H9 (cell line): ENCODE measurements at regions not wholly inside any gene's neighbourhood (a gene's known extent, or its start where the extent isn't known, plus 50 kb on each side); places are given as distances from the start of the nearest gene placed in this dataset.

Experiments used
- DNase-seq: peaks from one replicate; pipeline ENCODE4 v3.0.0-alpha.2; 2017
- H2AFZ ChIP-seq: one replicate; pipeline ENCODE4 v1.6.1; 2013; ENCODE audit warnings: mild to moderate bottlenecking, low read length, control low read depth, moderate library complexity
- H2AK5ac ChIP-seq: 2 replicates; pipeline ENCODE4 v1.6.1; 2013; ENCODE audit warnings: low read length, control low read depth, mixed read lengths; ENCODE audit not compliant: insufficient read length
- H2BK120ac ChIP-seq: one replicate; pipeline ENCODE4 v1.6.1; 2013; ENCODE audit warnings: low read depth, mild to moderate bottlenecking, low read length, control low read depth, inconsistent platforms; ENCODE audit not compliant: poor library complexity, severe bottlenecking
- H2BK12ac ChIP-seq: 2 replicates; pipeline ENCODE4 v1.6.1; 2013; ENCODE audit warnings: low read length, control low read depth, mixed read lengths, low read depth; ENCODE audit not compliant: insufficient read length
- H2BK15ac ChIP-seq: 2 replicates; pipeline ENCODE4 v1.6.1; 2013; ENCODE audit warnings: low read depth, low read length, control low read depth
- H2BK20ac ChIP-seq: one replicate; pipeline ENCODE4 v1.6.1; 2013; ENCODE audit warnings: low read depth, mild to moderate bottlenecking, low read length, control low read depth, inconsistent platforms; ENCODE audit not compliant: poor library complexity, severe bottlenecking
- H2BK5ac ChIP-seq: 2 replicates; pipeline ENCODE4 v1.6.1; 2013; ENCODE audit warnings: low read length, control low read depth, mixed read lengths; ENCODE audit not compliant: insufficient read length
- H3K14ac ChIP-seq: 2 replicates; pipeline ENCODE4 v1.6.1; 2013; ENCODE audit warnings: low read length, control low read depth; ENCODE audit not compliant: insufficient read depth
- H3K18ac ChIP-seq: 2 replicates; pipeline ENCODE4 v1.6.1; 2013; ENCODE audit warnings: low read depth, mild to moderate bottlenecking, mixed read lengths, low read length, control low read depth; ENCODE audit not compliant: insufficient read length
- H3K23ac ChIP-seq: 2 replicates; pipeline ENCODE4 v1.6.1; 2013; ENCODE audit warnings: low read length, control low read depth, mixed read lengths, low read depth; ENCODE audit not compliant: insufficient read length
- H3K23me2 ChIP-seq: 2 replicates; pipeline ENCODE4 v1.6.1; 2013; ENCODE audit warnings: low read depth, mild to moderate bottlenecking, mixed read lengths, low read length, control low read depth; ENCODE audit not compliant: insufficient read length, poor library complexity, severe bottlenecking
- H3K27ac ChIP-seq: 2 replicates; pipeline ENCODE4 v1.5.1; 2013; ENCODE audit warnings: low read length, control low read depth, mixed read lengths, low read depth; ENCODE audit not compliant: insufficient read length
- H3K27me3 ChIP-seq: 2 replicates; pipeline ENCODE4 v1.6.1; 2013; ENCODE audit warnings: low read length, control low read depth, inconsistent platforms; ENCODE audit not compliant: insufficient read depth
- H3K4ac ChIP-seq: 2 replicates; pipeline ENCODE4 v1.6.1; 2013; ENCODE audit warnings: low read depth, mild to moderate bottlenecking, control low read depth, inconsistent platforms, low read length, moderate library complexity
- H3K4me1 ChIP-seq: 2 replicates; pipeline ENCODE4 v1.6.1; 2013; ENCODE audit warnings: low read length, control low read depth, inconsistent platforms; ENCODE audit not compliant: insufficient read depth
- H3K4me2 ChIP-seq: 2 replicates; pipeline ENCODE4 v1.6.1; 2013; ENCODE audit warnings: low read length, control low read depth, mixed read lengths; ENCODE audit not compliant: insufficient read length, insufficient read depth
- H3K56ac ChIP-seq: 2 replicates; pipeline ENCODE4 v1.6.1; 2013; ENCODE audit warnings: low read depth, mild to moderate bottlenecking, mixed read lengths, low read length, control low read depth; ENCODE audit not compliant: insufficient read length
- H3K79me1 ChIP-seq: 2 replicates; pipeline ENCODE4 v1.6.1; 2013; ENCODE audit warnings: low read depth, mild to moderate bottlenecking, moderate library complexity, low read length, control low read depth, inconsistent platforms; ENCODE audit not compliant: insufficient read depth, poor library complexity, severe bottlenecking
- H3K79me2 ChIP-seq: 2 replicates; pipeline ENCODE4 v1.6.1; 2013; ENCODE audit warnings: low read length, control low read depth, inconsistent platforms; ENCODE audit not compliant: insufficient read depth
- H3K9ac ChIP-seq: 2 replicates; pipeline ENCODE4 v1.6.1; 2013; ENCODE audit warnings: low read length, control low read depth, mixed read lengths; ENCODE audit not compliant: insufficient read length; ENCODE audit errors: extremely low read depth
- H3K9me3 ChIP-seq: one replicate; pipeline ENCODE4 v1.6.1; 2013; ENCODE audit warnings: low read depth, low read length, inconsistent platforms; ENCODE audit not compliant: control insufficient read depth
- H3T11ph ChIP-seq: one replicate; pipeline ENCODE4 v1.6.1; 2013; ENCODE audit warnings: mild to moderate bottlenecking, low read length, control low read depth, inconsistent platforms
- H4K20me1 ChIP-seq: one replicate; pipeline ENCODE4 v1.6.1; 2013; ENCODE audit not compliant: control insufficient read depth, insufficient read length, insufficient read depth
- H4K5ac ChIP-seq: 2 replicates; pipeline ENCODE4 v1.6.1; 2013; ENCODE audit warnings: low read depth, mild to moderate bottlenecking, mixed read lengths, low read length, control low read depth; ENCODE audit not compliant: insufficient read length
- H4K8ac ChIP-seq: replicated peaks from 2 replicates; pipeline ENCODE4 v1.6.1; 2013; ENCODE audit warnings: low read length, control low read depth, mixed read lengths, low read depth; ENCODE audit not compliant: insufficient read length
- H4K91ac ChIP-seq: 2 replicates; pipeline ENCODE4 v1.6.1; 2013; ENCODE audit warnings: low read depth, mild to moderate bottlenecking, moderate library complexity, mixed read lengths, low read length, control low read depth; ENCODE audit not compliant: insufficient read length
- H3K27ac Mint-ChIP-seq, 3 experiments: 2 replicates in 2 of 3; 3 replicates in 1 of 3; pipeline ENCODE4 v1.8.0; 2020 to 2021; ENCODE audit warnings: mixed read lengths in 3 of 3, mild to moderate bottlenecking in 1 of 3, moderate library complexity in 1 of 3
- H3K27me3 Mint-ChIP-seq: 2 replicates; pipeline ENCODE4 v1.8.0; 2021; ENCODE audit warnings: low read depth, mild to moderate bottlenecking, moderate library complexity, mixed read lengths
- H3K36me3 Mint-ChIP-seq, 3 experiments: 2 replicates in 2 of 3; 3 replicates in 1 of 3; pipeline ENCODE4 v1.8.0; 2020 to 2021; ENCODE audit warnings: low read depth in 3 of 3, mixed read lengths in 3 of 3; ENCODE audit not compliant: insufficient read depth in 1 of 3
- H3K4me1 Mint-ChIP-seq, 2 experiments: 2 replicates each; pipeline ENCODE4 v1.8.0; 2020; ENCODE audit warnings: mixed read lengths in 2 of 2
- H3K4me3 Mint-ChIP-seq, 2 experiments: 2 replicates in 1 of 2; 3 replicates in 1 of 2; pipeline ENCODE4 v1.8.0; 2020 to 2021; ENCODE audit warnings: mild to moderate bottlenecking in 2 of 2, mixed read lengths in 2 of 2, moderate library complexity in 1 of 2
- H3K9me3 Mint-ChIP-seq, 2 experiments: 2 replicates in 1 of 2; 3 replicates in 1 of 2; pipeline ENCODE4 v1.8.0; 2020; ENCODE audit warnings: mild to moderate bottlenecking in 2 of 2, mixed read lengths in 2 of 2, moderate library complexity in 1 of 2
- WGBS: extraction: QIAGEN DNeasy Blood & Tissue Kit; methylation state at CpG from one replicate; pipeline ENCODE4 v1.1.7; 2013; ENCODE audit warnings: missing lambda C conversion rate, low lambda C conversion rate, mixed read lengths; ENCODE audit not compliant: insufficient read length; ENCODE audit errors: extremely low coverage; 5-methylcytosine and 5-hydroxymethylcytosine counted together
- TF ChIP-seq, protein P1 (sequence below): fragments of 200-600 bp; sonication (generic); conservative IDR thresholded peaks from 3 replicates; pipeline ENCODE4 v1.8.0; 2021; ENCODE audit warnings: antibody characterized with exemption, mild to moderate bottlenecking

- Mint-ChIP-seq H3K27me3 (no peaks in the 10 kb centered on the region), H3K27ac (no peak overlapping the region), H3K4me1 (peaks cover 18 to 19% of the 10 kb centered on the region in 2 experiments), H3K4me3 (no peak overlapping the region), H3K9me3 (no peaks in the 10 kb centered on the region), H3K36me3 (no peaks in the 10 kb centered on the region)
- DNase-seq: no peak
- H3K27ac ChIP-seq: no peak overlapping the region
- no peaks in the 10 kb centered on the region for H4K20me1 ChIP-seq
- no peak overlapping the region for H2BK120ac ChIP-seq
- no peak overlapping the region for H3K14ac ChIP-seq
- no peak overlapping the region for H2BK5ac ChIP-seq
- H3K9ac ChIP-seq: no peak overlapping the region
- no peak overlapping the region for H3T11ph ChIP-seq
- H3K4me2 ChIP-seq: no peak overlapping the region
- no peak overlapping the region for H4K91ac ChIP-seq
- no peak overlapping the region for H3K56ac ChIP-seq
- H3K23me2 ChIP-seq: no peaks in the 10 kb centered on the region
- H3K79me1 ChIP-seq: no peaks in the 10 kb centered on the region
- no peak overlapping the region for H3K23ac ChIP-seq
- no peak overlapping the region for H2AK5ac ChIP-seq
- no peak overlapping the region for H2AFZ ChIP-seq
- no CpG with 5 or more reads among the region's 7 CpGs for WGBS
- no peak overlapping the region for H2BK20ac ChIP-seq
- H3K4me1 ChIP-seq: no peaks in the 10 kb centered on the region; the same call in 1 of the 2 replicates
- H3K18ac ChIP-seq: no peak overlapping the region
- no peaks in the 10 kb centered on the region for H3K27me3 ChIP-seq
- H3K9me3 ChIP-seq: no peaks in the 10 kb centered on the region
- no peak overlapping the region for H4K8ac ChIP-seq
- H2BK12ac ChIP-seq: no peak overlapping the region
- no peak overlapping the region for H2BK15ac ChIP-seq
- TF ChIP-seq, protein P1, sequence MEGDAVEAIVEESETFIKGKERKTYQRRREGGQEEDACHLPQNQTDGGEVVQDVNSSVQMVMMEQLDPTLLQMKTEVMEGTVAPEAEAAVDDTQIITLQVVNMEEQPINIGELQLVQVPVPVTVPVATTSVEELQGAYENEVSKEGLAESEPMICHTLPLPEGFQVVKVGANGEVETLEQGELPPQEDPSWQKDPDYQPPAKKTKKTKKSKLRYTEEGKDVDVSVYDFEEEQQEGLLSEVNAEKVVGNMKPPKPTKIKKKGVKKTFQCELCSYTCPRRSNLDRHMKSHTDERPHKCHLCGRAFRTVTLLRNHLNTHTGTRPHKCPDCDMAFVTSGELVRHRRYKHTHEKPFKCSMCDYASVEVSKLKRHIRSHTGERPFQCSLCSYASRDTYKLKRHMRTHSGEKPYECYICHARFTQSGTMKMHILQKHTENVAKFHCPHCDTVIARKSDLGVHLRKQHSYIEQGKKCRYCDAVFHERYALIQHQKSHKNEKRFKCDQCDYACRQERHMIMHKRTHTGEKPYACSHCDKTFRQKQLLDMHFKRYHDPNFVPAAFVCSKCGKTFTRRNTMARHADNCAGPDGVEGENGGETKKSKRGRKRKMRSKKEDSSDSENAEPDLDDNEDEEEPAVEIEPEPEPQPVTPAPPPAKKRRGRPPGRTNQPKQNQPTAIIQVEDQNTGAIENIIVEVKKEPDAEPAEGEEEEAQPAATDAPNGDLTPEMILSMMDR: no peak
- no peak overlapping the region for H4K5ac ChIP-seq
- H3K79me2 ChIP-seq: no peaks in the 10 kb centered on the region
- no peak overlapping the region for H3K4ac ChIP-seq
These were observed 746.9 kb upstream of the ADGRL2 start for GRCh38 chr1:81053826-81054225.
